ENCODE measurements at regions not wholly inside any gene's neighbourhood (a gene's known extent, or its start where the extent isn't known, plus 50 kb on each side); places are given as distances from the start of the nearest gene placed in this dataset.

GRCh38 chr7:53603461-53603860 lies 568.0 kb downstream of the POM121L12 start (continued):
- TF ChIP-seq ASH2L (IDR thresholded peaks at IDR 0.05; ENCODE audit: borderline replicate concordance, low read depth) (no peak), POLR2AphosphoS5 (IDR thresholded peaks at IDR 0.05; ENCODE audit: low read length) (no peak), ESRRA (IDR thresholded peaks at IDR 0.05; ENCODE audit: low read length) (no peak), BCL11A (IDR thresholded peaks at IDR 0.05; ENCODE audit: low read depth, low read length) (no peak), BCL3 (IDR thresholded peaks at IDR 0.05; ENCODE audit: borderline replicate concordance, insufficient read depth, low read depth, low read length, poor library complexity, severe bottlenecking) (no peak), CEBPZ (IDR thresholded peaks at IDR 0.05; ENCODE audit: low read depth, low read length) (no peak), SRF (IDR thresholded peaks at IDR 0.05; ENCODE audit: low read depth in 2 of 2, low read length in 2 of 2) (no peak), FOXM1 (IDR thresholded peaks at IDR 0.05; ENCODE audit: low read depth, low read length) (no peak)
- TF ChIP-seq, protein P1, sequence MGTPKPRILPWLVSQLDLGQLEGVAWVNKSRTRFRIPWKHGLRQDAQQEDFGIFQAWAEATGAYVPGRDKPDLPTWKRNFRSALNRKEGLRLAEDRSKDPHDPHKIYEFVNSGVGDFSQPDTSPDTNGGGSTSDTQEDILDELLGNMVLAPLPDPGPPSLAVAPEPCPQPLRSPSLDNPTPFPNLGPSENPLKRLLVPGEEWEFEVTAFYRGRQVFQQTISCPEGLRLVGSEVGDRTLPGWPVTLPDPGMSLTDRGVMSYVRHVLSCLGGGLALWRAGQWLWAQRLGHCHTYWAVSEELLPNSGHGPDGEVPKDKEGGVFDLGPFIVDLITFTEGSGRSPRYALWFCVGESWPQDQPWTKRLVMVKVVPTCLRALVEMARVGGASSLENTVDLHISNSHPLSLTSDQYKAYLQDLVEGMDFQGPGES (IDR thresholded peaks at IDR 0.05): no peak
- TF ChIP-seq, protein P2, sequence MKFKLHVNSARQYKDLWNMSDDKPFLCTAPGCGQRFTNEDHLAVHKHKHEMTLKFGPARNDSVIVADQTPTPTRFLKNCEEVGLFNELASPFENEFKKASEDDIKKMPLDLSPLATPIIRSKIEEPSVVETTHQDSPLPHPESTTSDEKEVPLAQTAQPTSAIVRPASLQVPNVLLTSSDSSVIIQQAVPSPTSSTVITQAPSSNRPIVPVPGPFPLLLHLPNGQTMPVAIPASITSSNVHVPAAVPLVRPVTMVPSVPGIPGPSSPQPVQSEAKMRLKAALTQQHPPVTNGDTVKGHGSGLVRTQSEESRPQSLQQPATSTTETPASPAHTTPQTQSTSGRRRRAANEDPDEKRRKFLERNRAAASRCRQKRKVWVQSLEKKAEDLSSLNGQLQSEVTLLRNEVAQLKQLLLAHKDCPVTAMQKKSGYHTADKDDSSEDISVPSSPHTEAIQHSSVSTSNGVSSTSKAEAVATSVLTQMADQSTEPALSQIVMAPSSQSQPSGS (IDR thresholded peaks at IDR 0.05; ENCODE audit: low read length): no peak

Measured in GM12878 (cell line).